ENCODE measurements at regions not wholly inside any gene's neighbourhood (a gene's known extent, or its start where the extent isn't known, plus 50 kb on each side); places are given as distances from the start of the nearest gene placed in this dataset.
"Not testable (repeated sequence)": the region's sequence is repeated elsewhere in the genome, so short reads cannot be mapped to it uniquely, and the experiment has no call there.

- FAIRE-seq (no peak), DNase-seq (ENCODE audit: extremely low spot score, insufficient read length, low read depth) (no peak)
Observed at GRCh38 chr11:28969832-28970231, 861.6 kb downstream of the METTL15 start.

GRCh38 chr11:28966951-28967350 lies 858.8 kb downstream of the METTL15 start:
- no peak for FAIRE-seq

GRCh38 chr11:28965819-28966218 lies 857.6 kb downstream of the METTL15 start:
- no peak for DNase-seq (ENCODE audit: extremely low spot score, insufficient read length, low read depth)
- FAIRE-seq = no peak

More at GRCh38 chr11:28966951-28967350, 858.8 kb downstream of the METTL15 start:
- no peak for DNase-seq (ENCODE audit: extremely low spot score, insufficient read length, low read depth)

DNA sequence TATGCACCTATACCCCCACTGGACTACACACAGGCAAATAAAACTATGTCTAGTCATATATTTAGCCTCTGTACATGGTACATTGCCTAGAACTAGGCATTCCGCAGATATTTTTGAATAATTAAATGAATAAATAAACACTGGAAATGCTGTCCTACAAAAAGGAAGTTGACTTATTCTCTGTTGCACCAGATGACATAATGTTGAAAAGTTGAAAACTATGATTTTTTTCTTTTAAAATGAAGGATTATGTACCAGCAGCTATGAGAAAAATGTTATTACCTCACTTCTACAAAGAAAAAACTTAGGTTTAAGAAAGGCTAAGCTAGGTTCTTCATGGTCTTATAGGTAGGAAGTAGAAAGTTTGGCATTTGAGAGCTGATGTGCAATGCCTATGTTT lies 856.6 kb downstream of the METTL15 start:
- no peak for FAIRE-seq
- no peak for DNase-seq (ENCODE audit: extremely low spot score, insufficient read length, low read depth)

- FAIRE-seq (no peak), DNase-seq (ENCODE audit: extremely low spot score, insufficient read length, low read depth) (no peak)
Observed at GRCh38 chr11:28963187-28963586, 855.0 kb downstream of the METTL15 start.

DNA sequence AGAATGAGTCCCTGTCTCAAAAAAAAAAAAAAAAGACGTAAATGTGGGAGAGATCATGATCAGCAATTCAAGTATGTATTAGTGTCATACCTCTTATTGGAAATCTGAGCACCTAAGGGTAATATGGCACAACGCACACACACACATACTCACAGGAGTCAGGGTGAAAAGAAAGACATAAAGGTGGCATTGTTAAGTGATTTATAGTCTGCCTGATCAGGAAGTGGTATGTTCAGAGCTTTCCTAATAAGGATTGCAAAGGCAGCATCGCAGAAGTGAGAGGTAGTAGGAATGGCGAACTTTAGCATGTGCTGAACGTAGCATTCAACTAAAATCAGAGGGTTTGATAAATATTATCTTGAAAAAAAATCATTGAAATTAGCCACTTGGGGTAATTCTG lies 854.3 kb downstream of the METTL15 start:
- no peak for FAIRE-seq
- no peak for DNase-seq (ENCODE audit: extremely low spot score, insufficient read length, low read depth)

GRCh38 chr11:28961726-28962125 lies 853.5 kb downstream of the METTL15 start:
- DNase-seq (ENCODE audit: extremely low spot score, insufficient read length, low read depth) (no peak), FAIRE-seq (no peak)

DNA sequence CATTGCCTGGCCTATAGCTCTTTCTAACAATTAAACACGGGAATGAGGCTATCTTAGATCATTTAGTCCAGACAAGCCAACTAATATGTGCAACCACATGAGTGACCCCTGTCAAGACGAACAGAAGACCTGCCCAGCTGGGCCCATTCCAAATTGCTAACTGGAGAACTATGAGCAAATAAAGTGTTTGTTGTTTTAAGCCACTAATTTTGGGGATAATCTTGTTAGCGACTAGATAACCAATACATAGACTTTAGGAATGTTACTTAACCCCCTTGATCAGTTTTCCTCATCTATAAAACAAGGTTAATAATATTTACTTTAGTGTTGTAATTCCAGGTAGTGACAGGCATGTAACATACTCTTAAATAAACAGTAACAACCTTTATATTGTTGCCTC lies 848.3 kb downstream of the METTL15 start:
- FAIRE-seq (no peak), DNase-seq (ENCODE audit: extremely low spot score, insufficient read length, low read depth) (no peak)

DNA sequence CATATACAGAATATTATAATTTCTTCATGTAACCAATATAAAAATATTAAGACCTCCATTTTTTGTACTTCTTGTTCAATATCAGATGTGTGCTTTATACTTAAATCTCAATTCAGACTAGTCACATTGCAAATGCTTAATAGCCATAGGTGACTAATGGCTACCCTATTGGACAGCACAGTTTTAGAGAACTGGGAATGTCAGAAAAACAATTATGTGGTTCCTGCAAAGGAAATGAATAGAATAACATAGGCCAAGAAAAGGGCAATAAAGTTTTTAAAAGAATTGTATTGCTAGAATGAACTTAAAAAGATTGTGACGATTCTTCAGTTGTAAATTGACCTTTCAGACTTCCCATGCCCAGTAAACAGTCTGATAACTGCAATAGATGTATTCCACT lies 843.0 kb downstream of the METTL15 start:
- DNase-seq (ENCODE audit: extremely low spot score, insufficient read length, low read depth) = no peak
- FAIRE-seq = no peak

GRCh38 chr11:28939381-28939780 lies 831.2 kb downstream of the METTL15 start:
- FAIRE-seq = no peak

DNA sequence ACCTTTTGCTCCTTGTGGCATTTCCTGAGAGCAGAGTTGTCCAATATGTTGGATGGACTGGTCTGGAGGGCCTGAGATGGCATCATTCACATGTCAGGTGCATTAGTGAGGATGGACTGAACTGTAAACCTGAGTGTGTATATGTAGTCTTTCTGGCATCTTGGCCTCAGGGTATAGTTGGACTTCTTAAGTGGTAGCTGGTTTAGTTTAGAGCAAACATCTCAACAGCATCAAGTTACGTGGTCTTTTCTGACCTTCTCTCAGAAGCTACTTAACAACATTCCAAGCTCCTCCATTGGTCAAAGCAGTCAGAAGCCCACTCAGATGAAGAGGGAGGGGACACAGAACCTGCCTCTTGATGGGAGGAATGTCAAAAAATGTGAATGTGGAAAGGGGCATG lies 829.9 kb downstream of the METTL15 start:
- no peak for DNase-seq (ENCODE audit: extremely low spot score, insufficient read length, low read depth)
- FAIRE-seq = no peak

More at GRCh38 chr11:28939381-28939780, 831.2 kb downstream of the METTL15 start:
- DNase-seq (ENCODE audit: extremely low spot score, insufficient read length, low read depth) = no peak

DNA sequence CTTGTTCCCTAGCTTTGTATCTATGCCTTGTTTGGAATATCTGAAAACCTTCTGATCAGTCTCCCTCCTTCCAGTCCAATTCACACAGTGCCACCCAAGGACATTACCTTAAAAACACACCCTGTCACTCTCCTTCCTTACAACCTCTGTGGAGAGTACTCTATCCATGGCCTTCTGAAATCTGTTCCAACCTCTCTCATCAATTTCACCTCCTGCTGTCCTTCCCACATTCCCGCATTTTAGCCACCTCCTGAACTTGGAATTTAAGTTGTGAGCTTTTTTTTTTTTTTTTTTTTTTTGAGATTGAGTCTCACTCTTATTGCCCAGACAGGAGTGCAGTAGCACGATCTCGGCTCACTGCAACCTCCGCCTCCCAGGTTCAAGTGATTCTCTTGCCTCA lies 824.8 kb downstream of the METTL15 start:
- FAIRE-seq = no peak
- no peak for DNase-seq (ENCODE audit: extremely low spot score, insufficient read length, low read depth)

- FAIRE-seq (no peak), DNase-seq (ENCODE audit: extremely low spot score, insufficient read length, low read depth) (no peak)
Observed at GRCh38 chr11:28924004-28924403, 815.8 kb downstream of the METTL15 start.

- no peak for FAIRE-seq
Observed at GRCh38 chr11:28922386-28922981, 814.3 kb downstream of the METTL15 start.

DNA sequence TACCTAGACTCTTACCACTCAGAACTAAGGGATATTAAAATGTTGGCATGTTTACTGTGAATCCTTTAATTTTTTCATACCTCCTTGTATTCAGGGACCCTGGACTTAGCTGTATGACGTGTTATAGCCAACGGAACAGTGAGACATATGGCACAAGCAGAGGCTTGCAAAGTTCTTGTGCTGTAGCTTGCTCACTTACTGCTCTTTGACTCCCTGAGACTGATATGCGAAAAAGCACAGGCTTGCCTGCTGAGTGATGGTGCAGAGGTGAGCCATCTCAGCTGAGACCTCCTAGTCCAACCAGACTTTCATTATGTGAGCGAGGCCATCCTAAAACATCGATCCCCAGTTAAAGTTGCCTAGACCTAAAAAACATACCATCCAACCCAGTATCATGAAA lies 811.0 kb downstream of the METTL15 start:
- no peak for DNase-seq (ENCODE audit: extremely low spot score, insufficient read length, low read depth)

More at GRCh38 chr11:28922386-28922981, 814.3 kb downstream of the METTL15 start:
- no peak for DNase-seq (ENCODE audit: extremely low spot score, insufficient read length, low read depth)

GRCh38 chr11:28913883-28914282 lies 805.7 kb downstream of the METTL15 start:
- FAIRE-seq (no peak), DNase-seq (ENCODE audit: extremely low spot score, insufficient read length, low read depth) (no peak)

More for the DNA sequence above, 811.0 kb downstream of the METTL15 start:
- no peak for FAIRE-seq

DNA sequence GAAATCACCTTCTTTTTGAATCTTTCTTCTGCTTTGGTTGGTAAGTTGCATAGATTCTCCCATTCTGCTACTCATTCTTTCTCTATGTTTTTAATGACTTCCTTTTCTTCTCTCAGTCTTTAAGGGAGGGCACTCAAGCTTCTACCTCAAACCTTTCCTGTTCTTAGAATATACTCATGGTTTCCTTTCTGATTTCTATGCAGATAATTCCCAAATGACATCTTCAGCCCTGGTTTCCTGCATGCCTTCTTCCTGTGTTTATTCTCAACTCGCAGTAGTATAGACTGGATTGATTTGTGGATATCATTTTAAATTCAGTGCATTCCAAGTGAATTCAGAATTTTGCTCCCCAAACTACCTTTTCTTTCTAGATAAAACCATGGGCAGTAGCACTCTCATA lies 803.6 kb downstream of the METTL15 start:
- DNase-seq (ENCODE audit: extremely low spot score, insufficient read length, low read depth) (no peak), FAIRE-seq (no peak)

DNA sequence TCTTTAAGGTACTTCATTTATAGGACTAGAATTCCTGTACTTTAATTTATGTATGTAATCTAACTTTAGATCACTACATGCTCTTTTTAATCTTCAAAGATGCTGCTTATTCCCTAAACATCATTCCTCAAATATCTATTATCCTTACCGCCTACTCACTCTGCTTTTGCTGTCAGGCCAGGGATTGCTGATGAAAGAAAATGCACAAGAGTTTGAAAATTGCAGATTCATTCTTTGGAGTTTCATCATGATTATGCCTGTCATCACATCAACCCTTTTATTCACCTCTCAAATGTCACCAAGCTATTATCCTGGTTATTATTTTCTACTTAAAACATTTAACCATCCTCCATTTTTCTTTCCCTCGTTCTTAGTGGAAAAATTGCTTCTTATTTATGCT lies 802.7 kb downstream of the METTL15 start:
- no peak for DNase-seq (ENCODE audit: extremely low spot score, insufficient read length, low read depth)
- FAIRE-seq = no peak

DNA sequence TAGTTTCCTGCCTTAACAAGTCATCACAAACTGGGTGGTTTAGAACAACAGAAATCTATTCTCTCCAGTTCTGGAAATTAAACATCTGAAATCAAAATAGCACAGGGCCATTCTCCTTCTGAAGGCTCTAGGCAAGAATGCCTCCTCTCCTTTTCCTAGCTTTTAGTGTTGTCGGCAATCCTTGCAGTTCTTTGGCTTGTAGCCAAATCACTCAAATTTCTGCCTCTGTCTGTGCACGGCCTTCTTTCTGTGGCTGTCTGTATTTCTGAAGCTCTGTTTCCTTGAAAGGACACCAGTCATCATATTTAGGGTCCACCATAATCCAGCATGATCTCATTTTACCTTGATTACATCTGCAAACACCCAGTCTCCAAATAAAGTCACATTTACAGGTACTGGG lies 795.5 kb downstream of the METTL15 start:
- DNase-seq (ENCODE audit: extremely low spot score, insufficient read length, low read depth) (no peak), FAIRE-seq (no peak)

GRCh38 chr11:28900427-28900826 lies 792.2 kb downstream of the METTL15 start:
- FAIRE-seq (no peak), DNase-seq (ENCODE audit: extremely low spot score, insufficient read length, low read depth) (no peak)

DNA sequence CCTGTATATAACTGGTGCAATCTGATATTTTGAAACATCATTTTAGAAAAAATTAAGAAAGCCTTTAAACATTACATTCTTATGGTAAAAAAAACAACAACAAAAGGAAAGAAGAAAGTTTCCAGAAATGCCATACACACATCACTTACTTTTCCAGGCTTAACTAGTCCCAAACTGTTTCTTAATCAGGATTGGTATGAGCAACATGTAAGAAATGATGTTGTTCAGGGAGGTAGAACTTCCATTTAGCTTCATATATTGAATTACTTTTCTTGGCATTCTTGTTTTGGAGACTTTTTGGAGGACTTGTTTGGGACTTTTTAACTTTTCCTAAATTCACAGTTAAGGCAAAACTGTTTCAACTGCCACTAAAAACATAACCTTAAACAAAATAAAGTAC lies 791.5 kb downstream of the METTL15 start:
- DNase-seq (ENCODE audit: extremely low spot score, insufficient read length, low read depth) = no peak
- no peak for FAIRE-seq

DNA sequence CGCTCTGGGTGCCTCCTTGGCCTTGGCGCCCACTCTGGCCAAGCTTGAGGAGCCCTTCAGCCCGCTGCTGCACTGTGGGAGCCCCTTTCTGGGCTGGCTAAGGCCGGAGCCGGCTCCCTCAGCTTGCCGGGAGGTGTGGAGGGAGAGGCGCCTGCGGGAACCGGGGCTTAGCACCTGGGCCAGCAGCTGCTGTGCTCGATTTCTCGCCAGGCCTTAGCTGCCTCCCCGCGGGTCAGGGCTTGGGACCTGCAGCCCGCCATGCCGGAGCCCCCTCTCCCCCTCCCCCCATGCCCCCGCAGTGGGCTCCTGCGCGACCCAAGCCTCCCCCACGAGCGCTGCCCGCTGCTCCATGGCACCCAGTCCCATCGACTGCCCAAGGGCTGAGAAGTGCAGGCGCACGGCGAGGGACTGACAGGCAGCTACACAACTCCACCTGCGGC lies 782.4 kb downstream of the METTL15 start:
- FAIRE-seq; DNase-seq (ENCODE audit: extremely low spot score, insufficient read length, low read depth): not testable (repeated sequence)

Measured in GM18507 (cell line).